ENCODE measurements at regions not wholly inside any gene's neighbourhood (a gene's known extent, or its start where the extent isn't known, plus 50 kb on each side); places are given as distances from the start of the nearest gene placed in this dataset.
"Not testable (repeated sequence)": the region's sequence is repeated elsewhere in the genome, so short reads cannot be mapped to it uniquely, and the experiment has no call there.

DNA sequence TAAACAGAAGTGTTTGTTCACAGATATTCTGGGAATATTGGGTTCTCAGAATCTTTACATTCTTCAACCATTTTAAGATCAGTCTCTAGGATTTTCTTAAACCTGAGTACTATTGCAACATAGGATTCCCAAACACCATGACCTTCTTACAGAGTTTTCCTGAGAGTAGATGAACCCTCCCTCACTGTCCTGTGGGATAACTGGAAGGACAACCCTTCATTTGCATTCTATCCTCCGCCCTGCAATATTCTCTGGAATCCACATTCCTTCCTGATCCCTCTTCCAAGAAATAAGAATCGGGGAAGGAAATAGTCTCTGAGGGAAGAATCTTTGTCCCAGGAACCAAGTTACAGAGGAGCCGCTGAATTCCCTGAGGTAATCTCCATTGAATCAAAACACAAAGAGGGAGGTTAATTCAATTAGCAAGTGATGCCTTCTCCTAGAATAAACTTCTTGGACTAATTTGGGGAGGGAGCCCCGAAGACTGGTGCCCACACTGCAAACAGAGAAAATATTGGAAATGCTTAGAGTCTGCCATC is 99.8 kb upstream of the MBIP start:
- H3K27me3 ChIP-seq: no peaks in the 10 kb centered on the region
- H3K9me3 ChIP-seq: peaks cover 0 to 4% (median 0%) of the 10 kb centered on the region in 4 donors
- H3K27ac ChIP-seq: no peak overlapping the region
- DNase-seq (ENCODE audit: low spot score in 2 of 2): no peak
- peaks cover 0 to 3% (median 0%) of the 10 kb centered on the region in 4 donors for H3K4me1 ChIP-seq
- 54 to 58% methylated on average over 4 of the region's 4 CpGs for WGBS, 2 donors
- no peak for TF ChIP-seq EP300 (IDR thresholded peaks at IDR 0.05)
- TF ChIP-seq CTCF (IDR thresholded peaks at IDR 0.05): no peak
- TF ChIP-seq POLR2A (IDR thresholded peaks at IDR 0.05): no peak
- no peak overlapping the region for H3K4me3 ChIP-seq
- no peaks in the 10 kb centered on the region for H3K36me3 ChIP-seq

DNA sequence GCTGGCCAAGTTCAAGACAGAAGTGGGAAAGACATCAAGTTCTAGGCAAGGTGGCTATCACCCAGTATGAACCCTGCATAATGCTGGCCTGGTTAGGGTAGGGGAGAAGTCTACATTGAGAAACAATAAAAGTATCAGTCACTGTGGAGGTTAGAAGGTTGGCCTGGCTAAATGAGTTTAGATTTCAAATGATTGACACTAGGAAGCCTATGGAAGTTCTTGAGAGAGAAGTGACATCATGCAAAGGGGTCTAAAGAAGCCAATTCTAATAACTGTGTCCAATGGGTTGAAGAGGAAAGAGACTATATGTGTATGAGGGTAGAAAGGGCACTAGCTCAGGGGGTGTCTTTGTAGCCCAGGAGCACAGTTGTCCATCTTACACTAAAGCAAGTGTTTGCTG is 98.5 kb upstream of the MBIP start:
- TF ChIP-seq EP300 (IDR thresholded peaks at IDR 0.05) (no peak), CTCF (IDR thresholded peaks at IDR 0.05) (no peak), POLR2A (IDR thresholded peaks at IDR 0.05) (no peak)
- no peak for DNase-seq (ENCODE audit: low spot score in 2 of 2)
- Histone ChIP-seq H3K27me3 (no peaks in the 10 kb centered on the region), H3K36me3 (no peaks in the 10 kb centered on the region), H3K27ac (no peak overlapping the region), H3K4me3 (no peak overlapping the region), H3K9me3 (peaks cover 0 to 4% (median 0%) of the 10 kb centered on the region in 4 donors), H3K4me1 (no peaks in the 10 kb centered on the region)

GRCh38 chr14:36411951-36412350 is 91.5 kb upstream of the MBIP start:
- not testable (repeated sequence) for H3K27ac ChIP-seq; DNase-seq (ENCODE audit: low spot score in 2 of 2); H3K4me3 ChIP-seq; H3K36me3 ChIP-seq; H3K27me3 ChIP-seq; H3K4me1 ChIP-seq
- whole genome bisulfite sequencing, 2 donors: 89% methylated on average over 15 to 17 of the region's 17 CpGs
- peaks cover 0 to 20% (median 0%) of the 10 kb centered on the region in 4 donors for H3K9me3 ChIP-seq

DNA sequence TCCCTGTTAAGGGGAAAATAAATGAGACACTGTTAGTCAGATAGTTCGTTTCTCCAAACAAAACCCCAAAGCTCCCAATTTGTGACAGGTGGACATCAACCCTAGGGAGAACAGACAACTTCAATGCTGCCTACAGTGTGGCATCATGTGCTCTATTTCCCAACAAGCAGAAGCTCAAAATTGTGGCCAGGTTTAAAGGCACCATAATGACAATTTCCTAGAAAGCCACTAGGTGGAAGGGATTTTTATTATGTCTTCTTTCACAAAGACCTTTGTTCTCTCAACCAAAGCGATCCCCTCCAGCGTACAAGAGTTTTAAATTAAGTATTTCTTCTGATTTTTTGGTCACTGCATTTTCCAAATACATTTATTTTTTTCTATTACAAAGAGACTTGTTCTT is 88.0 kb upstream of the MBIP start:
- no peak for DNase-seq (ENCODE audit: low spot score in 2 of 2)
- peaks cover 0 to 15% (median 0%) of the 10 kb centered on the region in 4 donors for H3K9me3 ChIP-seq
- no peaks in the 10 kb centered on the region for H3K36me3 ChIP-seq
- no peaks in the 10 kb centered on the region for H3K27me3 ChIP-seq
- TF ChIP-seq CTCF (IDR thresholded peaks at IDR 0.05) (no peak), POLR2A (IDR thresholded peaks at IDR 0.05) (no peak), EP300 (IDR thresholded peaks at IDR 0.05) (no peak)
- WGBS, 2 donors: 50 to 51% methylated on average over 3 of the region's 3 CpGs
- H3K4me1 ChIP-seq: no peaks in the 10 kb centered on the region
- no peak overlapping the region for H3K4me3 ChIP-seq
- H3K27ac ChIP-seq: no peak overlapping the region

DNA sequence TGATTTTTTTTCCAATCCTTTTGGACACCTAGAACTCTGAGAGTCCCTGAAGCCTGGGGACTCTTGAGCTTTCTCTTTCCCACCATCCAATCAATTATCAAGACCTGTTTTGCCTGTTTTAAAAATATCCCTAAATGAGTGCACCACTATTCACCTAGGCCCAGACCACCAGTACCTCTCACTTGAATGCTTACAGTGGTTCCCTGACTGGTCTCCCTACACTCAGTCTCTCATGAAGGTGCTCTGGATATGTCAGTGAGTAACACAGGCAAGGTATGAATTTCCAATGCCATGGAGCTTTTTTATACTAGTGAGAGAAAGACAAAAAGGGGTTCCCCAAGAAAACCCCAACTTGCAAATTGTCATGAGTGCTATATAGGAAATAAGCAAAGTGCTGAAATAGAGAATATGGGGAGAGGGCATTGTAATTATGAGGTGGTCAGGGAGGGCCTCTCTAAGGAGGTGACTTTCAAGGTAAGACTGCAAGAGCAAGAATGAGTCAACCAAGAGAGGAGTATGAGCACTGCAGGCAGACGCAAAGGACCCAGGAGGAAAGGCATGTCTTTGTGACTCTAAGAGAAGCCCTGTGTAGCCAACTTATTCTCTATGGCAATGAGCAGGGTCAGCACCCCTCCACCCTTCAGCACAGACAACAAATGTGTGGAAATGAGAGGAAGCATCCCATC is 85.3 kb upstream of the MBIP start:
- no peak overlapping the region for H3K4me3 ChIP-seq
- TF ChIP-seq EP300 (IDR thresholded peaks at IDR 0.05) (no peak), POLR2A (IDR thresholded peaks at IDR 0.05) (no peak), CTCF (IDR thresholded peaks at IDR 0.05) (no peak)
- DNase-seq (ENCODE audit: low spot score in 2 of 2): no peak
- no peaks in the 10 kb centered on the region for H3K36me3 ChIP-seq
- WGBS, 2 donors: 75 to 89% methylated on average over 1 of the region's 1 CpG
- H3K9me3 ChIP-seq: peaks cover 0 to 6% (median 0%) of the 10 kb centered on the region in 4 donors
- H3K27ac ChIP-seq: no peak overlapping the region
- no peaks in the 10 kb centered on the region for H3K27me3 ChIP-seq
- H3K4me1 ChIP-seq: no peaks in the 10 kb centered on the region
